Renal cortical epithelial cell (primary cell): ENCODE measurements at regions not wholly inside any gene's neighbourhood (a gene's known extent, or its start where the extent isn't known, plus 50 kb on each side); places are given as distances from the start of the nearest gene placed in this dataset.

Experiments
- DNase-seq: peaks from one replicate; pipeline ENCODE4 v3.0.0-alpha.2; 2011; ENCODE audit warnings: low read depth

GRCh38 chr21:41653243-41653953, 113.5 kb downstream of the RIPK4 start:
- no peak for DNase-seq

- no peak for DNase-seq
Observed at GRCh38 chr21:41651830-41652229, 115.0 kb downstream of the RIPK4 start.

- no peak for DNase-seq
Observed at GRCh38 chr21:41651406-41651805, 115.4 kb downstream of the RIPK4 start.

- DNase-seq = no peak
Observed at GRCh38 chr21:41650526-41651145, 116.2 kb downstream of the RIPK4 start.

- DNase-seq = peak; percentile 43
Observed at GRCh38 chr21:41648591-41649031, 118.2 kb downstream of the RIPK4 start.

GRCh38 chr21:41647806-41648561, 118.9 kb downstream of the RIPK4 start:
- DNase-seq = no peak

- no peak for DNase-seq
Observed at GRCh38 chr21:41643246-41643966, 123.4 kb downstream of the RIPK4 start.

- peak; percentile 86 for DNase-seq
Observed at GRCh38 chr21:41641821-41642701, 124.8 kb downstream of the RIPK4 start.

- DNase-seq = no peak
Observed at GRCh38 chr21:41641510-41641815, 125.4 kb downstream of the RIPK4 start.

- no peak for DNase-seq
Observed at GRCh38 chr21:41640748-41641509, 125.9 kb downstream of the RIPK4 start.

- DNase-seq = no peak
Observed at GRCh38 chr21:41639766-41640165, 127.1 kb downstream of the RIPK4 start.

- DNase-seq = no peak
Observed at GRCh38 chr21:41639336-41639735, 127.5 kb downstream of the RIPK4 start.

GRCh38 chr21:41638201-41638790, 128.6 kb downstream of the RIPK4 start:
- DNase-seq = peak; percentile 44

GRCh38 chr21:41636636-41637630, 129.0 kb upstream of the TMPRSS2 start:
- DNase-seq = no peak

- DNase-seq = no peak
Observed at GRCh38 chr21:41635874-41636273, 127.9 kb upstream of the TMPRSS2 start.

- DNase-seq = peak; percentile 89
Observed at GRCh38 chr21:41634858-41635257, 126.9 kb upstream of the TMPRSS2 start.

- peak; percentile 96 for DNase-seq
Observed at GRCh38 chr21:41634211-41634694, 126.3 kb upstream of the TMPRSS2 start.

- DNase-seq = no peak
Observed at GRCh38 chr21:41633627-41634026, 125.7 kb upstream of the TMPRSS2 start.
